GM18526 (cell line): ENCODE measurements at regions not wholly inside any gene's neighbourhood (a gene's known extent, or its start where the extent isn't known, plus 50 kb on each side); places are given as distances from the start of the nearest gene placed in this dataset.

ENCODE experiments used
- POLR2A ChIP-seq: IDR thresholded peaks from 3 replicates; pipeline ENCODE4 v1.6.1; 2011; ENCODE audit not compliant: insufficient read length; ENCODE audit errors: extremely low read depth

DNA sequence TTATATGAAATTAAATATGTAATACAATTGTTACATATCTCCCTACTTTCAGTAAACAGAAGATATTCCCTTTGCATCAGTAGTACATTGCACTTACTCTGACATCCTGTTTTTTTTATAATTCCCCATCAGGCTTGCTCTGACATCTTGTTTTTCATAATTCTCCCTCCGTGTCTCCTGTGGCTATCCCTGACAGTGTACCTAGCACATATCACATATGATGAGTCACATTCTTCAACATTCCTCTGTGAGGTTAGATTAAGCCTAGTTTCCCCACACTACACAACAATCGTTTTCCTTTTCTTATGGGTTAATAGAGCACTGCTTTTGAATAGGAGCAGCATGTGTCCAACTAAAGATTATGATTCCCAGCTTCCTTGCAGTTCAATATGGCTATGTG, 250.6 kb upstream of the NPVF start:
- TF ChIP-seq POLR2A, result no peak

DNA sequence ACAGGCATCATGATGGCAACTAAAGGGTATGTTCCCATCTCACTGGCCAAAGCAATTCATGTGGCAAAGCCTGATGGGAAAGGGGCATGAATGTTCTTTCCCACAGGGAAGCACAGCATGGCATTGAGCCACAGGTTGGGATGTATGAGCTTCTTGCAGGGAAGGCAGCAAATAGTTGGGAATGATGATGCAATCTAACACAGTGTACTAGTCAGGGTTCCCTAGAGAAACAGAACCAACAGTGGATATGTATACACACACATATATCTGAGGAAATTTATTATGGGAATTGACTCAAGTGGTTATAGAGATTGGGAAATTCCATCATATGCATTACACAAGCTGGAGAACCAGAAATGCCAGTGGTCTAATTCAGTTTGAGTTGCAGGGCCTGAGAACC, 253.6 kb upstream of the NPVF start:
- TF ChIP-seq POLR2A, result no peak

DNA sequence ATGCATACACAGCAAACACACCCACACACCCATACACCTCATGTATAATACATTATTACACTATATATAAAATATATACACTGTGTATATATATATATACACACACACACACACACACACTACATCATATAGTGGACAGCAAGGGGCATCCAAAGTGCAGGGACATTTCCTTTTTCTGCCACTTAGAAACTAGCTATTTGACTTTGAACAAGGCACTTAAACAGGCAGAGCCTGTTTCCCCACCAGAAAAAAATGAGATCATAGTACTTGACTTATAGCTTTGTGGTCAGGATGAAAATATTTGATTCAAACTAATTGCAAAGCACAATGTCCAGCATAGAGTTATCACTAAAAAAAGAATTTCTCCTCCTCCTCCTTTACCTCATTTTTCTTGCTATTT, 254.3 kb upstream of the NPVF start:
- TF ChIP-seq POLR2A, result no peak

DNA sequence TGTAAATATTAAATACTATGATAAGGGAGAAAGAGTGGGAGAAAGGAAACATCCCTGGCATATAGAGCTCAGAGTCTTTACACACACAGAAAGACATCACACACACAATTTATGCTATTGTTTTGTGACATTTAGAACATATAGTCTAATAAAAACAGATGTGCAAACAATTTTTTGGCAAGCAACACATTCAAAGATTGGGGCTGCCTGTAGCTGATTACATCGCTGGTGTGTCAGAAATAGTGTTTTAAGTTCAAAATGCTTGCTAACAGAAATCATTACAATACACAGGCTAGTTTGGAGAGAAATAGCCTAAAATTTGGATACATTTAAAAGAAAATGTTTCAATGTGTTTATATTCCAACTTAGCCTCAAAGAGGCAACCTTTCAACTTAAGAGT, 256.7 kb upstream of the NPVF start:
- TF ChIP-seq POLR2A, result no peak

DNA sequence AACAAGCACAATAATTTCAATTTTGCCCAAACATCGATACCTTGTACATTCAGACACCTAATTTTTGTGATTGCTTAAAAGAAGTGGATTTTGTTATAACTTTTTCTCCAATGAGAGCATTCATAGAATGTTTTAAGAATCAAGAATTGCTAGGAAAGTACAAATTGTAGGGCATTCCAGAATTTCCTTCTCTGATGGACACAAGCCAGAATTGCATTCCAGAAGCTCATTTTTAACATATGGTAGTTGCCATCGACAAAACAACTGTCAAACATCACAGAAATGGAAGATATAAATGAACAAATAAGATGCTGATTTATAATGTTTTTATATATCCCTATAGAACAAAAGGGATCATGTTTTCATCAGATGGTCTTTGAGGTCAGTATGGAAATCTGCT, 258.4 kb upstream of the NPVF start:
- no peak for TF ChIP-seq POLR2A

DNA sequence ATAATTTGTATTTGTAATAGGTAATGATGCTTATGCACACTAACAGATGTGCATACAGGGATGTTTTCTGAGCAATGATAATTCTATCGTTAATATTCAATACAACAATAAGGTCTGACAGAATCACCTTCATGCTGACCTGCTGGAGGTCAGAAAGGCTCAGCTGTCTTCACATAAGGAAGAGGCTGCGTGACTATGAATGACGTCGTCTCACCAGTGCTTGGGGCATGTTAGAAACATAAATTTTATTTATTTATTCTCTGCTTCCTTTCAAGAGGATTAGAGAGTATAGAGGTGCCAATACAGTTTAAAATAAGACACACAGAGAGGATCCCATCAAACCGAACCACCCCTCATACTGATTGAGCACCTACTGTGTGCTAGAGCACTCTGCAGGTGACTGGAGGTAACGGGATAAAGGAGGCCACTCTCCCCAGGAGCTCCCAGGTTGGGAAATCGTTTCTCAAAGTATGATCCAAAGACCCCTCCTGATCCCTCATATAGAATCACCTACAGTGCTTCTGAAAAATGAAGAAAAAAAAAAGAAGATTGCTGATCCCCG, 265.6 kb upstream of the NPVF start:
- TF ChIP-seq POLR2A, result no peak

DNA sequence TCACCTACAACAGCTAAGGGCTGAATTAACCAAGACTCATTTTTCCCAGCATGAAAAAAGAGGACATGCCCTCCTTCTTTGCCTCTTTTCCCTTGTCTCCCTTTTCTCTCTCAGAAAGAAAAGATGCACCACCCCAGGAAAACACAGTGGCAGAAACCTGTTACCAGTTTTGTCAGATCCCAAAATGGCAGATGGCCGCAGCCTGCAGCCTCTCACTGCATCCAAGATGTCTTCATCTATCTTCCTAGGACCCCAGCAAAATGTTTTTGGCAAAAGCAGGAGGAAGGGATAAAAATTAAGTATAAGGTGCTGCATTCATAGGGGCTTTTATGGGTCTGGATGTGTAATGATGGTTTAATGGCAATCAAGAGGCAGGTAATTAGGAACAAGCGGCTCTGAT, 266.6 kb upstream of the NPVF start:
- no peak for TF ChIP-seq POLR2A

DNA sequence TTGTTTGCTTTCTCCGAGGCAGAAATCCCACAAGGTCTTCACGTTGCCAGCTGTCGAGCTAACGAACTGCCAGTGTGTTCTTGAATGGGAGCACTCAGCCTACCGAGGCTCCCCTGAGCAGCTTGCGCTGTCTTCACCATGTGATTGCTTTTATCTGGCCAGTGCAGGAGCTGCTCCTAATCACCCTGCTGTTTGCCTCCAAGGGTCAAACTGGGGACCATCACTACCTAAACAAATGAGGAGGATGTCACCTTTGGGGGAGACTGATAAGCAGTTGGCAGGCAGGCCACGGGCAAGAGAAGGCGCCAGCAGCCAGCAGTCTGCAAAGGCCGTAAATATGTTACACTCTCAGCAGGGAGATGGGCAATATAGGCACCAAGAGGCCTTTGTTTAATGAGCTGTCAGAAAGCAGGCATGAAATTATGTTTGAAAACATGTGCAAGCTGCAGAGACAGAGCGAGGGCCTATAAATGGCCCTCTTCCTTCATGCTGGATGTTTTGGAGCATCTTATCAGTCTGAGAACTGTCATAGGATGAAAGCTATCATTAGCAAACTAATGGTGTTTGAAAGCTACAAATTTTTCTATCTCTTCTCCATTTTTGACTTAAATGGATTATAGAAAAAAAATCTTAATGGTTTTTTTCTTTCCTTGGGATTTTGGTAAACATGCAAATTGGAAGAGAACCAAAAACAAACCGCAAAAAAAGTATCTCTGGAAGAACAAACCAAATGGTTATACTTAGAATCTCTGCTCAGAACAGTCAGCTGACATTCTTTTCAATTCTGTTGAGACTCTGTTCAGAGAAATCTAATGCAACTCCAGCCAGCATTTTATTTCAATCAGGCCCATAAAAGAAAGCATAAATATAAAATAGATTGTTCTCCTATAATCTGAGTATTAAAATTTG, 267.3 kb upstream of the NPVF start:
- no peak for TF ChIP-seq POLR2A

DNA sequence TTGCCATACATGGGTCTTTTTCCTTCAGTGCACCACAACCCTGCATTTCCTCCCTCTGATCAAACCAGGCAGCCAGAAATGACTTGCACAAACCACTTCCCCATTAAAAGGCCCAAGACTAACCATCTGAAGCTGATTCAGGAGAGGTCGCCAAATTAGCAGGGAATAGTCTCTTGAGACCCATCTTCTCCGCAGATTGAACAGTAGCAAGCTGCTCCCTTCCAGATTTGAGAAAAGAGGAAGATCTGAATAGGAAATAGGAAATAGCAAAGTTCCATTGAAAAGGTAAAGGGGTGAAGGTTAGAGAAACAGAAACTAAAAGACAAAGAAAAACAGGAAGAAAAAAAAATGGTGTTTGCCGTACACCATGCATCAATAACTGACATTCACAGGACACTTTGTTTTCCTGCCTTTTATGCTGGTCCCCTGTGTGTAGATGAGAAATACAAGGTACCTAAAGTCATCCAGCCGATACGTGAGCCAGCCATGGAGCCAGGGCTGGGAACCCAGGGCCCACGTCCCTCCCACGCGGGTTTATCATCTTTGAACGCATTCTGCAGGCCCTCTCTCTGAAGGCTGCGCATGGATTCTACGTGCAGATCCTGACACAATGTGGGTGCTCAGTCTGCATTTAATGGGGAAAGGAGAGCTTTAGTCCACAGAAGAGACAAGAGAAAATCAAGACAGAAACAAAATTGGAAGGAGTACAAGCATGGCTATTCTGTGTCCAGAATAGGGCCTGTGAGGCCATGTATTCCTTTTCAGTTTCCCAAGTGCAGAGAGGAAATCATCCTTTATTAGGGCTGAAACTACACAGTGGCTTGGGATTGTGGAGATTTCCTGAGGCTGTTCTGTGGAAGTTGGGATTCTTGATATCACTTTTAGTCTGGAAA, 268.4 kb upstream of the NPVF start:
- TF ChIP-seq POLR2A, result no peak

DNA sequence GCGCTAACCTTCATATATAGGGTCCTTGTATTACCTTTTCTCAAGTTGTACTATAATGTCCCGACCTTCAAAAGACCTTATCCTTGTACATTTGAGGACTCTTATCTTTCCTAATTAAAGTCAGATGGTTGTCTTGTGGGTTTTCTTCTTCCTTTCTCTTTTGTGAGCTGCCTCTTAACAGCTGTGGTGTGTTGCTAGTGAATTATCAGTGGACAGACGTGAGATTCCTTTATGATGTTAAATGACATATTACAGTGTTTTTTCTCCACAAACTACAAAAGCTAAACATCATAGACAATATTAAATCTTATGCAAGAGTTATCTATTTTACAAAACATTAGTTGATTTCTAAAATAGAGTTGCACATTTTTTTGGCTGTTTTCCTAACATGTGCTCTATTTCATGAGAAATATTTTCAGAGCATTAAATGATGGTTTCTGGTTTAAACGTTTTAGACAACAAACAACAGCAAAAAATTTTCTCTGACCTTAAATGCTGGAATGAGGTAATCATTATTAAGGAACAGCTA, 272.2 kb upstream of the NPVF start:
- TF ChIP-seq POLR2A, result no peak

DNA sequence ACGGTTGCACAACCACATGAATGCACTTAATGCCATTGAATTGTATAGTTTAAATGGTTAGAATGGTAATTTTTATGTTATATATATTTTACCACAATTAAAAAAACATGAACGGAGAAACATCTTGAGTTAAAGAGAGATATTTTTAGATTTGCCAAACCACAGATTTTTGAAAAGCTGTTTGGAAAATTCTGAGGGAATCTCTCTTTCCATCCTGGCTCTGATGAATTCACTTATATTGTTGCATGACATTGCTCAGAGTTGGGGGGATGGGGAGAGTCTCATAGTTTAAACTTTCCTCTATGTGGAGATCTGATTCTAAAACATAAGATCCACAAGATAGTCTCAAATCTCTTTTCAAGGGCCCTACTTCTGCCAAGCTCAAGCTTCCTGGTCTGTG, 275.0 kb upstream of the NPVF start:
- no peak for TF ChIP-seq POLR2A

DNA sequence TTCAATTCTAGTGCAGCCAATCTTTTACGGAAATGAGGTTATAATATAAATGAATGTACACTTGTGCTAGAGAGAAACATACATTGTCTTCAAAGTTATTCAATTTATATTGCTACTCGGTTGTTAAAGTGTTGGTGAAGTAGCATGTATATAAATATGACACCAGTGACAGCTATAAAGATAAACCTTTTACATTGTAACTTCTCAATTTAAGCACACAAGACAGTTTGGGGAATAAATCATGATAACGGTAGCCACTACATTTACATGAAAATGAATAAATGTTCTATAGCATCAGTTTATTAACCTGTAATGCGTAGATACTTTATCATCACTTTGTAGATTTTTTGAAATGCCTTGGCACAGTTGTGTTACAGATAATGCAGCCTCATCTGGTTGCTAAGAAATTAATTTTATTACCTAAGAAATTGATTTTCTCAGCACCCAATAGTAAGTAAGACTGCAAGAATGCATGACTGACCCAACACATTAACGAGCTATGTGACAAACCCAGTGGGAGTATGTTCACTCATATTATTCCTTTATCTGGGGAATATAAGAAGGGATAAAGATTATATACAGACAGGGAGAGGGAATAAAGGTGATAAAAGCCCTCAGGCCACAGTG, 283.9 kb upstream of the NPVF start:
- no peak for TF ChIP-seq POLR2A

DNA sequence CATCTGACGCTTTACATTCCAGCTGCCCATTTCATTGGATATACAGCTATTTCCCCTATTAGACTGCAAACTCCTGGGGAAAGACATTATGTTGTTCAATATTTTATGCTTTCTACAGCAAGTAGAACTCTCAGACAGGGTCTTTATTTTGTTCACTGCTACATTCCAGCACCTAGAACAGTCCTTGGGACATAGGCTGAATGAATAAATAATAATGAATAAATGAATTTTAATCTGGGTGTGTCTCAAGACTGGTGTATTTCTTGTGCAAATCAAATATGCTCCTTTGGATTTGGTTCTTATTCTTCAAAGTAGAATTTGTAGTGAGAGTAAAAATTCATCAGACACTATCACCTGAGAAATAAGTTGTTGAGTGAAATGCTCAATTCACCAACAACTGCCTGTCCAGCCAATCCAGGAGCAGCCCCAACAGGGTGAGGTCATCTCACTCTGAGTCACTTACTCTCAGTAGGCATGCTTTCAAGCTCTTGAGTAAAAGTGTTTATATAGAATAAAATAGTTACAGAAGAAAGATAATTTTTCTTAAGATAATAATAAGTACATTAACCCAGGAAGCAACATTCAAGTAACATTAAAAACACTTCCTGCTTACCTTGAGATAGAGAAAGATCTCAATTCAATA, 287.5 kb upstream of the NPVF start:
- TF ChIP-seq POLR2A, result no peak

DNA sequence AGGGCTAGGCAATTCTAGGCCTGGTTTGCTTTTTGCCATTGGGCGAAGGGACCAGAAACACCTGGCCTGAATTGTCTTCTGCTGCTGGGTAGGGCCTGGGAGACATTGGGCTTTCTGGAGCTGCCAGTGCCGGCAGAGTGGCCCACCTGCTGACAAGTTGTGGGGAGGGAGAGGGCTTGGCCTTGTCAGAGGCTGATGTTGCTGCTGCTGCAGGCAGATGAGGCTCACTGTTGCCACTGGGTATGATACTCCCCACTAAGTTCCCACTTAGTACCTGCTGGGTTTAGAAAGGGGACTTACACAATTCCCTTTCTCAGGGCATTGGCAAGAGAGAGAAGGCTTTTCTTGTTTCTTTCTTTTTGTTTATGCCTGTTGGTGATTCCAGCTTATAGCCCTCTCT, 289.6 kb upstream of the NPVF start:
- TF ChIP-seq POLR2A, result no peak

DNA sequence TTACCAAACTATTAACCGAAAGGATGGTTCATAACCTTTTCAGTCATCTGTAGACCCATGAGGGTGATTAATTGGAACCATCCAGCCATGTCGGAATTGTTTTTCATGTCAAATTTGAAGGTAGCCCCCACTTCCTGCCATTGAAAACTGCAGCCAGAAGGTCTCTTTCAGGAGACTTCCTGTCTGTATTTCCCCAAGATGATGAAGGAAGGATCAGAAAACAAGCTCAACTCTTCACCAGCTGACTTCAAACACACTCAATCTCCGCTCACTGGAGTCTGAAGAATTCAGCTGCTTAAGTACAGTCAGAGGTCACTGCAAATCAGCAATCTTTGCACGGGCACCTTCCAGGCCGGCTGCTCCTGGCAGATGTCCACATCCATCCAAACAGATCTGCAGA, 291.7 kb upstream of the NPVF start:
- TF ChIP-seq POLR2A, result no peak
